SJSA1 (cell line): ENCODE measurements at regions not wholly inside any gene's neighbourhood (a gene's known extent, or its start where the extent isn't known, plus 50 kb on each side); places are given as distances from the start of the nearest gene placed in this dataset.

Experiments
- DNase-seq, 2 experiments: peaks; one replicate each; pipeline ENCODE4 v3.0.0-alpha.2; 2015 to 2020; ENCODE audit warnings: low spot score in 2 of 2, low read depth in 1 of 2
- H3K27ac ChIP-seq: fragments of 250-450 bp; sonication (Bioruptor Pico); 2 replicates; pipeline ENCODE4 v1.5.1; 2020; ENCODE audit warnings: mild to moderate bottlenecking, moderate library complexity
- H3K27me3 ChIP-seq: fragments of 250-450 bp; sonication (Bioruptor Pico); replicated peaks from 2 replicates; pipeline ENCODE4 v1.5.1; 2020; ENCODE audit warnings: mild to moderate bottlenecking, moderate library complexity
- H3K36me3 ChIP-seq: fragments of 250-450 bp; sonication (Bioruptor Pico); 2 replicates; pipeline ENCODE4 v1.5.1; 2020; ENCODE audit warnings: mild to moderate bottlenecking
- H3K4me1 ChIP-seq: fragments of 250-450 bp; sonication (Bioruptor Pico); replicated peaks from 2 replicates; pipeline ENCODE4 v1.6.1; 2021; ENCODE audit warnings: mild to moderate bottlenecking
- H3K4me3 ChIP-seq: fragments of 250-450 bp; sonication (Bioruptor Pico); 2 replicates; pipeline ENCODE4 v1.5.1; 2020; ENCODE audit warnings: mild to moderate bottlenecking
- H3K9me3 ChIP-seq: fragments of 250-450 bp; sonication (Bioruptor Pico); replicated peaks from 2 replicates; pipeline ENCODE4 v1.5.1; 2020; ENCODE audit warnings: mild to moderate bottlenecking

DNA sequence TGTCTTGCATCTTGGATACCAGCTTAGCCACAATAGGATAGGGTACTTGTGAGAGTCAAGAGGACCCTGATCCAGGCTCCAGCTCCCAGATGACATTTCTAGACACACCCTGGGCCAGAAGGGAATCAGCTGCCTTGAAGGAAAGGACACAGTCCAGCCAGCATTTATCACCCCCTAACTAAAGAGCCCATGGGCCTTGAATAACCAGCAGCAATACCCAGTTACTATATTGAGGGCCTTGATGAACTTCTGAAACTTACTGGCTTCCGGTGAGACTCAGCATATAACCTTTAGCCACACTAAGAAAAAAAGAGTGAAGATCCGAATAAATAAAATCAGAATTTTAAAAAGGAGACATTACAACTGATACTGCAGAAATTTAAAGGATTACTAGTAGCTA is 1135.4 kb downstream of the LRFN5 start:
- Histone ChIP-seq H3K9me3 (no peaks in the 10 kb centered on the region), H3K27me3 (no peaks in the 10 kb centered on the region), H3K4me3 (no peak overlapping the region), H3K36me3 (no peaks in the 10 kb centered on the region), H3K27ac (no peak overlapping the region), H3K4me1 (no peaks in the 10 kb centered on the region)
- DNase-seq, result no peak

DNA sequence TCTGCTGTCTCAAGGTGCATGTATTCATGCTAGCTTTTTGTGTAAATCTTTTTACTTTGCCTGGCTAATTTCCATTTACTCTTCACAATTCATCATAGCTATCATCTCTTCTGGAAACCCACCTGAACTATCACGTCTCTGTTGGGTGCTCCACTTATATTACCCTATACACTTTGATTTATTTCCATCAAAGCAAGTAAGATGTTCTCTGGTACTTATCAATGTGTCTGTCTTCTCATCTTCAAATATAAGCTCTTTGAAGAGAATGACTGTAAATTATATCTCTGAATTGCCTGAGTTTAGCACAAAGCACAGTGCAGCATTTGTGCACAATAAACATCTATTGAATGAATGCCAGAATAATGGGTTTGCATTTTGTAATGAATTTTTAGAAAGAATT is 1129.7 kb downstream of the LRFN5 start:
- H3K4me1 ChIP-seq, result no peaks in the 10 kb centered on the region
- no peaks in the 10 kb centered on the region for H3K9me3 ChIP-seq
- H3K36me3 ChIP-seq, result no peaks in the 10 kb centered on the region
- no peaks in the 10 kb centered on the region for H3K27me3 ChIP-seq
- no peak for DNase-seq
- no peak overlapping the region for H3K4me3 ChIP-seq
- H3K27ac ChIP-seq, result no peak overlapping the region

DNA sequence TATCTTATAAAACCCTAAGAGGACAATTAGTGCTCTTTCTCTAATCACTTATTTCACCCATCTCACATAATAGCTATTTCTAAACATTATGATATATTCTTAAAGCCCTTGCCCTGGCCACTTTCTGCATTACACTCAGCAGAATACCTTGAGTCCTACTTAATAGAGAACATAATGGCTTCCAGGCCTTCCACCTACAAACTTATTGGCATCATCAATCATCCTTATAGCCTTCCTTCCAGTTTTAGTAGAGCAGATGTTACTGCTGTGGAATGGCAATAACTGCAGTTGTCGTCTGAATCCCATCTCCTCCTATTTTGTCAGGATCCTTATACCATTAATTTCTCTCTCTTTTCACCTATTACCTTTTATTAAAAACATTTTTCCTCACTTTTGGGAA is 1127.4 kb downstream of the LRFN5 start:
- Histone ChIP-seq H3K4me1 (no peaks in the 10 kb centered on the region), H3K36me3 (no peaks in the 10 kb centered on the region), H3K27ac (no peak overlapping the region), H3K4me3 (no peak overlapping the region), H3K27me3 (no peaks in the 10 kb centered on the region), H3K9me3 (no peaks in the 10 kb centered on the region)
- DNase-seq, result no peak

DNA sequence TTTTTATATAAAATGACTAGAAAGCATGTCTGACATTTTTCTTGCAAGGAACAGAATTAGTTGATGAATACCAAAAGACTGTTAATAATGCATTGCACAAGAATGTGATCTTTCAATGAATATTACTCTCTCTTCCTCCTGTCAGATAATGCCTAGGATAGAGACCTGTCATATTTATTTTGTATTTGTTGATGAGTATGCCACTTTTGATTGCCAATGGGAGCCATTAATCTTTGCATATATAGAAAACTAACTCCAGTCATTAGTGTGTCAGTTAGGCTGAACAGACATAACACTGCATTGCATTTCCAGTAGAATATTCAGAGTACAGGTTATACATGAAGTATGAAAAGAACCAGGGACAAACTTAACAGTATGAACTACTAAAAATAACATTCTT is 1125.3 kb downstream of the LRFN5 start:
- no peaks in the 10 kb centered on the region for H3K4me1 ChIP-seq
- no peaks in the 10 kb centered on the region for H3K27me3 ChIP-seq
- H3K27ac ChIP-seq, result no peak overlapping the region
- H3K4me3 ChIP-seq, result no peak overlapping the region
- H3K36me3 ChIP-seq, result no peaks in the 10 kb centered on the region
- H3K9me3 ChIP-seq, result no peaks in the 10 kb centered on the region
- DNase-seq, result no peak

DNA sequence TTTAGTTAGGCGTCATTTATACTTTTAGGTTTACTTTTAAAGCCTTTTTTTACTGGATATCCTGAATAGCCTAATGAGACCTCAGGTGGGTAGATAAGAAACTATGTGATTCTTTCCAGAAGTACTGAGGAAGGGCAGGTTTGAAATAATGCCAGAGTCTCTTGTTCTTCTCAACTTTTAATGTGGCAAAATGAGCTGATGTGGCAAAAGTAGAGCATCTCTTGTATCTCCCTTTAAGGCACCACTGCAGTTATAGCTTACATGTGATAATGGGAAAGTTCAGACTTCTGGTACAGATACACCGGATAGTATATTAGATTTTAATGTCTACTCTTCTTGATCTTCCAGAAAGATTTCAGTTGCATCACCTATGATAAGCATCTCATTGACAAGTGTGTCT is 1124.8 kb downstream of the LRFN5 start:
- H3K4me1 ChIP-seq, result no peaks in the 10 kb centered on the region
- H3K4me3 ChIP-seq, result no peak overlapping the region
- no peaks in the 10 kb centered on the region for H3K9me3 ChIP-seq
- H3K27ac ChIP-seq, result no peak overlapping the region
- DNase-seq, result no peak
- H3K36me3 ChIP-seq, result no peaks in the 10 kb centered on the region
- no peaks in the 10 kb centered on the region for H3K27me3 ChIP-seq

DNA sequence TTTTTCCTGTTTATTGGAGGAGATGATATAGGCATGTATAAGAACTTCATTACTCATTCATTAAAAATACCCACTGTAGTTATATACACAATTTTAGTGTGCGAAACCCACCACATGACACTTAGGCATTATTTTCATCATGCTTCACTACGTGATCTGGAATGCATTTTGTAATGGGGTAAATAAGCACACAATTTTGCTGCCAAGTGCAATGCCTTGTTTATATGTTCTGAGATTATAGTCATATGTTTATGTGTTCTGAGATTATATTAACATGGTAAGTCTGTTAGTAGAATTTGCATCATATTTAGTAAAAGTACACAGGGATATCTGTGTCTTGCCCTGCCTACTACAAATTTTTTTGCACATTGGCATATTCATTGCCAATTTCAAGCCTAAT is 1123.0 kb downstream of the LRFN5 start:
- no peak overlapping the region for H3K27ac ChIP-seq
- H3K4me3 ChIP-seq, result no peak overlapping the region
- no peaks in the 10 kb centered on the region for H3K9me3 ChIP-seq
- H3K27me3 ChIP-seq, result no peaks in the 10 kb centered on the region
- no peaks in the 10 kb centered on the region for H3K36me3 ChIP-seq
- no peak for DNase-seq
- no peaks in the 10 kb centered on the region for H3K4me1 ChIP-seq

DNA sequence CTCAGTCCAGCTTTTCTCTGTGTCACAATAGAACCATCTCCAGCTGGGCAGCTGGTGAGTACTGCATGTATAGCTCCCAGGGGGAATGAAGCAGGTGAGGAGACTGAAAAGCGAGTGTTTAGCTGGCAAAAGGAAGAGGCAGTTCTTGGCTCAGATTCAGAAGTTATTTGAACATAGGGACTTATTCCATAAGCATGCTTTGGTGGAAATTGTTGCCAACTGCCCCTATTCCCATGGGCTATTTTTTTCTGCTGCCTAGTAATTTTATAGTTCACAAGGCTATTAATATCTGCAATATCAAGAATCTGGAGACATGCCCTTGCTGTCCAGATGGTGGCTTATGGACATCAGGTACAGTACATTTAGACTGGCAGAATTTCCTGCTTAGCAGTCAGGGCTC is 1112.7 kb downstream of the LRFN5 start:
- H3K4me1 ChIP-seq, result no peaks in the 10 kb centered on the region
- no peak overlapping the region for H3K27ac ChIP-seq
- no peak overlapping the region for H3K4me3 ChIP-seq
- DNase-seq, result no peak
- H3K27me3 ChIP-seq, result no peaks in the 10 kb centered on the region
- H3K36me3 ChIP-seq, result no peaks in the 10 kb centered on the region
- no peaks in the 10 kb centered on the region for H3K9me3 ChIP-seq

DNA sequence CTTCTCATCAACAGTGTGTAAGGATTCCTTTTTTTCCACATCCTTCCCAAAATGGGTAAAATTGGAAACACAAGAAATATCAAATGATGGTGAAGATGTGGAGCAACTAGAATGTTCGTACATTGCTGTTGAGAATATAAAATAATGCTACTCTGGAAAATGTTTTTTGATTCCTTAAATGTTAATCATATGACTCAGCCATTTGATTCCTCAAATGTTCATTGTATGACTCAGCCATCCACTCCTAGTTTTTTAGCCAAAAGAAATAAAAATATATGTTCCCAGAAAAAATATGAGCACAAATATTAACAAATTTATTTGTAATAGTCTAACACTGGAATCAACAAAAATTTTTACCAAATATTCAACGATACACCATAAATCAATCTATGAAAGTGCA is 1108.6 kb downstream of the LRFN5 start:
- no peak for DNase-seq

DNA sequence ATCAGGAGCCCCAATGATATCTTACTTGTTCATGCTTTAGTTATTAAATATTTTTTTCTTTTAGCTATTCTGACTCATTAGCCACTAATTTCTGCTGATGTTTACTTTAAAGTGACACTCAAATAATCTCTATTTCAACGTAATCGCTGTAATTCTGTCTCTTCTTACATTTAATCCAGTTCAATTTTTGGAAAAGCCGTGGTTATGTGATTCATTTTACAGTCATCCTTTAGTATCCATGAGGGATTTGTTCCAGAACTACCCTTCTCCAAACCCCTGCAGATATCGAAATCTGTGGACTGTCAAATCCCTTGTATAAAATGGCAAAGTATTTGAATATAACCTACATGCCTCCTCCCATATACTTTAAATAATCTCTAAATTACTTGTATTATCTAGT is 1103.4 kb downstream of the LRFN5 start:
- H3K4me3 ChIP-seq, result no peak overlapping the region
- H3K9me3 ChIP-seq, result no peaks in the 10 kb centered on the region
- H3K27ac ChIP-seq, result no peak overlapping the region
- H3K36me3 ChIP-seq, result no peaks in the 10 kb centered on the region
- no peak for DNase-seq
- H3K27me3 ChIP-seq, result no peaks in the 10 kb centered on the region
- no peaks in the 10 kb centered on the region for H3K4me1 ChIP-seq

More for the DNA sequence above, 1108.6 kb downstream of the LRFN5 start:
- H3K36me3 ChIP-seq, result no peaks in the 10 kb centered on the region
- H3K4me1 ChIP-seq, result no peaks in the 10 kb centered on the region
- H3K27me3 ChIP-seq, result no peaks in the 10 kb centered on the region
- H3K27ac ChIP-seq, result no peak overlapping the region
- no peak overlapping the region for H3K4me3 ChIP-seq
- no peaks in the 10 kb centered on the region for H3K9me3 ChIP-seq

DNA sequence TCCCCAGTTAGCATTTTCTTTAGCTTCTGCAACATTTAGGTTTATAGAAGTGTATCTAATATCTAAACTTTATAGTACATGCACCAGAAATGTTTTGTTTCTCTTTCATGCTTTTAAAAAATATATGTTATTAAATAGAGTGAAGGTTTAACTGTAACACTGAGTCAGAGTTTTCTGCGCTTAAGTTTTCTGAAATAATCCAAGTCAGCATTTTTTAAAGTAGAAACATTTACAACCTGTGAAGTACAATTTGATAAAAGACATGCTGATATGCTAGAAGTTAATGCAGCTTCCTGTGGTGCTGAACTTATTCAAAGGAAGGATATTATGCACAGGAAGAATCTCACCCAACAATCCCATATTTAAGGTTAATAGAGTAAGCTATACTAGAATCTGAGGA is 1096.8 kb downstream of the LRFN5 start:
- H3K9me3 ChIP-seq, result no peaks in the 10 kb centered on the region; the same call in 1 of the 2 replicates

DNA sequence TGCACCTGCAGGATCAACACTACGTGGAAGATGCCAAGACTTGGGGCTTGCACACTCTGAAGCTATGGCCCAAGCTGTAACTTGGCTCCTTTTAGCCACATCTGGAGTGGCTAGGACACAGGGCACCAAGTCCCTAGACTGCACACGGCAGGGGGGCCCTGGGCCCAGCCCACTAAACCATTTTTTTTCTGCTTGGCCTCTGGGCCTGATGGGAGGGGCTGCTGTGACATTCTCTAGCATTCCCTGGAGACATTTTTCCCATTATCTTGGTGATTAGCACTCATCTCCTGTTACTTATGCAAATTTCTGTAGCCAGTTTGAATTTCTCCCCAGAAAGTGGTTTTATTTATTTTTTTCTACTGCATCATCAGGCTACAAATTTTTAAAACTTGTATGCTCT is 1080.7 kb downstream of the LRFN5 start:
- Histone ChIP-seq H3K36me3 (no peaks in the 10 kb centered on the region), H3K27ac (no peak overlapping the region), H3K4me3 (no peak overlapping the region), H3K4me1 (no peaks in the 10 kb centered on the region), H3K27me3 (no peaks in the 10 kb centered on the region), H3K9me3 (no peaks in the 10 kb centered on the region)
- no peak for DNase-seq

More for the DNA sequence above, 1096.8 kb downstream of the LRFN5 start:
- Histone ChIP-seq H3K4me1 (no peaks in the 10 kb centered on the region), H3K27me3 (no peaks in the 10 kb centered on the region), H3K36me3 (no peaks in the 10 kb centered on the region), H3K4me3 (no peak overlapping the region), H3K27ac (no peak overlapping the region)
- DNase-seq, result no peak

DNA sequence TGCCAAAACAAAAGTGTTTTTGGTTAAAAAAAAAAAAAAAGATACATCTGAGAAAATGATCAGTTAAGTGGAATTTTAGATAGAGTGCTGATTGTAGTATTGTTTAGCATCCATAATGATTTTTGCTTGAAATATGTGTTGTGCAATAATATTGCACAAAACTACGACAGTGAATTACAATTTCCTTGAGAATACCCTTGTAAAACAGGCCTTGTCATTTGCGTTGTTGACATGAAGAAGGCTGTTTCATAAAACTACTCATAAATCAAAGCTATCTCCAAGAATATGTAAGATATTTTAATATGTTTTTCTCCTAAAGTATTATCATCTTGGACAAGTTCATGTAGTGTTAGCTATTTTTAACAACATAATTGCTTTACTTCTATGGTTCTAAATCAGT is 1077.0 kb downstream of the LRFN5 start:
- Histone ChIP-seq H3K36me3 (no peaks in the 10 kb centered on the region), H3K4me1 (no peaks in the 10 kb centered on the region), H3K4me3 (no peak overlapping the region), H3K27me3 (no peaks in the 10 kb centered on the region), H3K9me3 (no peaks in the 10 kb centered on the region), H3K27ac (no peak overlapping the region)
- DNase-seq, result no peak

DNA sequence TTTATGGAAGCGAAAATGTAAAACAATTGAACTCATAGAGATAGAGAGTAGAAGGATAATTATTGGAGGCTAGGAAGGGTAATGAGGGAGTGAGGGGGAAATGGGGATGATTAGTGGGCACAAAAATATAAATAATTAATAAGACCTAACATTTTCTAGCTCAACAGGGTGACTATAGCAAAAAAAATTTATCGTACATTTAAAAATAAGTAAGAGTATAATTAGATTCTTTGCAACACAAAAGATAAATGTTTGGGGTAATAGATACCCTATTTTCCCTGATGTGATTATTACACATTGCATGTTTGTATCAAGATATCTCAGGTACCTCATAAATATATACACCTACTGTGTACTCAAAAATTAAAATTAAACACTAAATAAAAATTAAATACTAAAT is 1070.0 kb downstream of the LRFN5 start:
- Histone ChIP-seq H3K4me3 (no peak overlapping the region), H3K9me3 (no peaks in the 10 kb centered on the region), H3K4me1 (no peaks in the 10 kb centered on the region), H3K27ac (no peak overlapping the region), H3K27me3 (no peaks in the 10 kb centered on the region), H3K36me3 (no peaks in the 10 kb centered on the region)
- DNase-seq, result no peak

DNA sequence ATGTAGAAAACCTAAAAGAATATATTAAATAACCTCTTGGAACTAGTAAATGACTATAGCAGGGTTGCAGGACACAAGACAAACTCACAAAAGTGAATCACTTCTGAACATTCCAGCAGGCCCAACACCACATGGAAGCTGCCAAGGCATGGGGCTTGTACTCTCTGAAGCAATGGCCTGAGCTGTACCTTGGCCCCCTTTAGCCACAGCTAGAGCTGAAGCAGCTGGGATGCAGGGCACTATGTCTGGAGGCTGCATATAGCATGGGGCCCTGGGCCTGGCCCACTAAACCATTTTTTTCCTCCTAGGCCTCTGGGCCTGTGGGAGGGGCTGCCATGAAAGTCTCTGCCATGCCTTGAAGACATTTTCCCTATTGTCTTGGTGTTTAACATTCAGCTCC is 1067.3 kb downstream of the LRFN5 start:
- H3K9me3 ChIP-seq, result no peaks in the 10 kb centered on the region
- no peaks in the 10 kb centered on the region for H3K4me1 ChIP-seq
- no peaks in the 10 kb centered on the region for H3K36me3 ChIP-seq
- H3K27ac ChIP-seq, result no peak overlapping the region
- H3K27me3 ChIP-seq, result no peaks in the 10 kb centered on the region
- H3K4me3 ChIP-seq, result no peak overlapping the region
- DNase-seq, result no peak

DNA sequence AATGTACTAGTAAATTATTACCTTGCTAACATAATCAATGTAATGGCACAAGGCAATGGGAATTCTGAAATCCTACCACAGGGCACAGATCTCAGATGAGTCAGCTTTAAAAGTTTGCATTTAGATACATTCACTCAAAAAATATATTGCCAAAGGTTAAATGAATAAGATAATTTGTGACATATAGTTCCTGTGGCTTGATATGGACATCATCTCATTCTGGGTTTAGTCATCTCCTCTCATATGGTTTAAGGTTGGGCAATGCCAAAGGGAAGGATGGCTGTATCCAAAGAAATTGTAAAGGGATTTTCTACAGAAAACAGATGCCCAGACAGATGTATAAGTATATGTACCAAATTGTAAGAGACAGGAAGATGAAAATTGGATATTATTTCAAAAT is 1065.0 kb downstream of the LRFN5 start:
- no peaks in the 10 kb centered on the region for H3K36me3 ChIP-seq
- DNase-seq, result no peak
- H3K27ac ChIP-seq, result no peak overlapping the region
- no peaks in the 10 kb centered on the region for H3K27me3 ChIP-seq
- no peaks in the 10 kb centered on the region for H3K4me1 ChIP-seq
- H3K9me3 ChIP-seq, result no peaks in the 10 kb centered on the region
- H3K4me3 ChIP-seq, result no peak overlapping the region
